Spleen (tissue), 7 donors: ENCODE measurements at regions not wholly inside any gene's neighbourhood (a gene's known extent, or its start where the extent isn't known, plus 50 kb on each side); places are given as distances from the start of the nearest gene placed in this dataset.

Experiments used
- POLR2A ChIP-seq, 3 donors: fragments of 450-650 bp; IDR thresholded peaks; one replicate each; pipeline ENCODE4 v1.5.1; 2017; ENCODE audit warnings: antibody characterized with exemption in 3 of 3, mild to moderate bottlenecking in 1 of 3
- POLR2AphosphoS5 ChIP-seq, 3 donors: sonication (generic); formaldehyde crosslinking; IDR thresholded peaks; one replicate each; pipeline ENCODE4 v1.5.1; 2017; ENCODE audit warnings: antibody characterized with exemption in 3 of 3
- TF ChIP-seq, protein P1 (sequence below), 11 experiments: fragments of 200-600 bp in 7 of 11; fragments of 450-650 bp in 4 of 11; sonication (generic) in 4 of 11; IDR thresholded peaks in 8 of 11; conservative IDR thresholded peaks in 3 of 11; 1 replicate in 7 of 11; 2 replicates in 4 of 11; pipeline versions ENCODE4 v1.4.0 to v1.8.0; 2016 to 2021; ENCODE audit warnings: antibody characterized with exemption in 11 of 11, inconsistent platforms in 4 of 11, mild to moderate bottlenecking in 1 of 11
- donor health status: DM: no; HTN: no; CAD: no; lungs with moderate emphysema.
- donor health status: DM: no; HTN: no; CAD: no.
- donor health status: DM: no; HTN: no; CAD: no.

DNA sequence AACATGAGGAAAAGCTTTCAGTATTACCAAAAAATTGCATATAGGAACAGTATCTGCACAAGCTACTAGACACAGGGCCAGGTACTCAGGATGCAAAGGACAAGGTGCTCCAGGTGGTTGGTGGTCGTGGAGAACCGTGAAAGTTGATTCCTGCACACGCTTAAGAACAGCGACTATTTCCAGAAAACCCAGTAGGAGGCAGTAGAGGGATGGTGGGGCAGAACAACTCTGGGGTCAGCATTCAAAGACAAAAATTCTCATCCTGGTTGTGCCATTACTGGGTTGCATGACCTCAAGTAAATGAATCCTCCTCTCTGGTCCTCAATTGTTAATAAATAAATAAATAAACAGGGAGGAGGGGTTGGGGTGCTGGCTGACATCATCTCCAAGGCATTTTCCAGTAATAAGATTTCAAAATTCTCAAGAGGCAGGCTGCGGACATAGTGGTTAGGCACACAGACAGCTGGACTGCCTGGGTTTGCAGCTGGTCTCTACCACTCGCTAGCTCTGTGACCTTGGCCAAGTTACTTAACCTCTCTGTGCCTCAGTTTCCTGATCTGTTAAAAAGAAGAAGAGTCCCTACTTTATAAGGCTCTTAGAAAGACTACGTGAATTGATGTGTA, 89.6 kb downstream of the ISX start:
- TF ChIP-seq, protein P1, sequence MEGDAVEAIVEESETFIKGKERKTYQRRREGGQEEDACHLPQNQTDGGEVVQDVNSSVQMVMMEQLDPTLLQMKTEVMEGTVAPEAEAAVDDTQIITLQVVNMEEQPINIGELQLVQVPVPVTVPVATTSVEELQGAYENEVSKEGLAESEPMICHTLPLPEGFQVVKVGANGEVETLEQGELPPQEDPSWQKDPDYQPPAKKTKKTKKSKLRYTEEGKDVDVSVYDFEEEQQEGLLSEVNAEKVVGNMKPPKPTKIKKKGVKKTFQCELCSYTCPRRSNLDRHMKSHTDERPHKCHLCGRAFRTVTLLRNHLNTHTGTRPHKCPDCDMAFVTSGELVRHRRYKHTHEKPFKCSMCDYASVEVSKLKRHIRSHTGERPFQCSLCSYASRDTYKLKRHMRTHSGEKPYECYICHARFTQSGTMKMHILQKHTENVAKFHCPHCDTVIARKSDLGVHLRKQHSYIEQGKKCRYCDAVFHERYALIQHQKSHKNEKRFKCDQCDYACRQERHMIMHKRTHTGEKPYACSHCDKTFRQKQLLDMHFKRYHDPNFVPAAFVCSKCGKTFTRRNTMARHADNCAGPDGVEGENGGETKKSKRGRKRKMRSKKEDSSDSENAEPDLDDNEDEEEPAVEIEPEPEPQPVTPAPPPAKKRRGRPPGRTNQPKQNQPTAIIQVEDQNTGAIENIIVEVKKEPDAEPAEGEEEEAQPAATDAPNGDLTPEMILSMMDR (IDR thresholded peaks at IDR 0.05 in 8 of 11, conservative IDR thresholded peaks at IDR 0.05 in 3 of 11): no peak
- TF ChIP-seq POLR2A (IDR thresholded peaks at IDR 0.05) (no peak), POLR2AphosphoS5 (IDR thresholded peaks at IDR 0.05) (no peak)
